Hepatocyte (in vitro differentiated cells): ENCODE measurements at regions not wholly inside any gene's neighbourhood (a gene's known extent, or its start where the extent isn't known, plus 50 kb on each side); places are given as distances from the start of the nearest gene placed in this dataset.
A peak's percentile ranks its signal among the peaks of the same experiment; 100 is the strongest.

Experiments
- DNase-seq: peaks from one replicate; pipeline ENCODE4 v3.0.0-alpha.2; 2016; ENCODE audit warnings: low spot score
- H2AFZ ChIP-seq: fragments of 200-600 bp; sonication (generic); 2 replicates; pipeline ENCODE4 v1.6.0; 2016; ENCODE audit warnings: antibody characterized with exemption, mild to moderate bottlenecking
- H3K27ac ChIP-seq: fragments of 200-600 bp; sonication (generic); 2 replicates; pipeline ENCODE4 v1.5.1; 2016; ENCODE audit warnings: mild to moderate bottlenecking
- H3K27me3 ChIP-seq: fragments of 200-600 bp; sonication (generic); 2 replicates; pipeline ENCODE4 v1.6.1; 2016
- H3K36me3 ChIP-seq: fragments of 200-600 bp; sonication (generic); replicated peaks from 2 replicates; pipeline ENCODE4 v1.5.1; 2016; ENCODE audit warnings: low read depth; ENCODE audit not compliant: insufficient read depth
- H3K4me1 ChIP-seq: fragments of 200-600 bp; sonication (generic); 2 replicates; pipeline ENCODE4 v1.5.1; 2016; ENCODE audit warnings: mild to moderate bottlenecking, moderate library complexity; ENCODE audit not compliant: insufficient read depth
- H3K4me2 ChIP-seq: fragments of 200-600 bp; sonication (generic); 2 replicates; pipeline ENCODE4 v1.6.0; 2016
- H3K4me3 ChIP-seq: fragments of 200-600 bp; sonication (generic); 2 replicates; pipeline ENCODE4 v1.5.1; 2016; ENCODE audit warnings: mild to moderate bottlenecking
- H3K79me2 ChIP-seq: fragments of 200-600 bp; sonication (generic); 2 replicates; pipeline ENCODE4 v1.6.0; 2017; ENCODE audit warnings: mild to moderate bottlenecking
- H3K9me2 ChIP-seq: fragments of 200-600 bp; sonication (generic); replicated peaks from 2 replicates; pipeline ENCODE4 v1.6.0; 2017; ENCODE audit warnings: mild to moderate bottlenecking; ENCODE audit not compliant: insufficient read depth
- H3K9me3 ChIP-seq: fragments of 200-600 bp; sonication (generic); 2 replicates; pipeline ENCODE4 v1.5.1; 2016; ENCODE audit warnings: low read depth, mild to moderate bottlenecking
- H4K20me1 ChIP-seq: fragments of 200-600 bp; sonication (generic); 2 replicates; pipeline ENCODE4 v1.6.0; 2016; ENCODE audit warnings: mild to moderate bottlenecking; ENCODE audit not compliant: insufficient read depth, poor library complexity, severe bottlenecking
- EZH2 ChIP-seq: fragments of 200-600 bp; sonication (generic); IDR thresholded peaks from 2 replicates; pipeline ENCODE4 v1.6.1; 2016; ENCODE audit warnings: antibody characterized with exemption, mild to moderate bottlenecking, borderline replicate concordance
- EZH2phosphoT487 ChIP-seq: fragments of 200-600 bp; sonication (generic); IDR thresholded peaks from one replicate; pipeline ENCODE4 v1.6.1; 2018; ENCODE audit warnings: antibody characterized with exemption, mild to moderate bottlenecking, low read depth, moderate library complexity; ENCODE audit not compliant: unreplicated experiment, severe bottlenecking
- WGBS: methylation state at CpG from one replicate; pipeline ENCODE4 v1.1.6; 2016; ENCODE audit warnings: low lambda C conversion rate; ENCODE audit errors: missing lambda C conversion rate; 5-methylcytosine and 5-hydroxymethylcytosine counted together
- TF ChIP-seq, protein P1 (sequence below): fragments of 200-600 bp; sonication (generic); IDR thresholded peaks from 2 replicates; pipeline ENCODE4 v1.5.1; 2016; ENCODE audit warnings: antibody characterized with exemption, mild to moderate bottlenecking; ENCODE audit not compliant: poor library complexity

DNA sequence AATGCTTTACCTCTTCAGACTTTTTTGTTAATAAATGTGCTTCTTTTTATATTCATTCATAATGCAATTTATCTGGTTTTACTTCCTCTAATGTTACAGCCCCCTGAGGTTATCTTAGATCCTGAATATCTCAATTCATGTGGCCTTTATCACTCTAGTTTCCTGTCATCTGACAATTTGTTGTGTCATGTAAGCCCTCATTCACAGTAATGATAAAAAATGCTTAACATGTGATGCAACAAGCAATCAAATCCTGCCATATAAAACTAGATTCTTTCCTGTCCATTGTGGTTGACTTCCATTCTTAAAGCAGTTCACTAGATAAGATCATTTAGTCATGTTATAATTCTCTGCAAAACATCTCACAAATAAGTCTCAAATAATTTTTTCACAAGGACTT is 991.2 kb upstream of the ACO1 start:
- no peak overlapping the region for H3K27ac ChIP-seq
- H3K9me3 ChIP-seq = no peaks in the 10 kb centered on the region
- no peak overlapping the region for H3K4me3 ChIP-seq
- H3K79me2 ChIP-seq = no peaks in the 10 kb centered on the region
- H4K20me1 ChIP-seq = no peaks in the 10 kb centered on the region
- H3K36me3 ChIP-seq = no peaks in the 10 kb centered on the region
- no peaks in the 10 kb centered on the region for H3K4me1 ChIP-seq
- DNase-seq = no peak
- no peaks in the 10 kb centered on the region for H3K27me3 ChIP-seq
- H2AFZ ChIP-seq = no peak overlapping the region
- no peaks in the 10 kb centered on the region for H3K9me2 ChIP-seq
- TF ChIP-seq, protein P1, sequence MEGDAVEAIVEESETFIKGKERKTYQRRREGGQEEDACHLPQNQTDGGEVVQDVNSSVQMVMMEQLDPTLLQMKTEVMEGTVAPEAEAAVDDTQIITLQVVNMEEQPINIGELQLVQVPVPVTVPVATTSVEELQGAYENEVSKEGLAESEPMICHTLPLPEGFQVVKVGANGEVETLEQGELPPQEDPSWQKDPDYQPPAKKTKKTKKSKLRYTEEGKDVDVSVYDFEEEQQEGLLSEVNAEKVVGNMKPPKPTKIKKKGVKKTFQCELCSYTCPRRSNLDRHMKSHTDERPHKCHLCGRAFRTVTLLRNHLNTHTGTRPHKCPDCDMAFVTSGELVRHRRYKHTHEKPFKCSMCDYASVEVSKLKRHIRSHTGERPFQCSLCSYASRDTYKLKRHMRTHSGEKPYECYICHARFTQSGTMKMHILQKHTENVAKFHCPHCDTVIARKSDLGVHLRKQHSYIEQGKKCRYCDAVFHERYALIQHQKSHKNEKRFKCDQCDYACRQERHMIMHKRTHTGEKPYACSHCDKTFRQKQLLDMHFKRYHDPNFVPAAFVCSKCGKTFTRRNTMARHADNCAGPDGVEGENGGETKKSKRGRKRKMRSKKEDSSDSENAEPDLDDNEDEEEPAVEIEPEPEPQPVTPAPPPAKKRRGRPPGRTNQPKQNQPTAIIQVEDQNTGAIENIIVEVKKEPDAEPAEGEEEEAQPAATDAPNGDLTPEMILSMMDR = no peak
- TF ChIP-seq EZH2 (no peak), EZH2phosphoT487 (no peak)
- H3K4me2 ChIP-seq = no peak overlapping the region

DNA sequence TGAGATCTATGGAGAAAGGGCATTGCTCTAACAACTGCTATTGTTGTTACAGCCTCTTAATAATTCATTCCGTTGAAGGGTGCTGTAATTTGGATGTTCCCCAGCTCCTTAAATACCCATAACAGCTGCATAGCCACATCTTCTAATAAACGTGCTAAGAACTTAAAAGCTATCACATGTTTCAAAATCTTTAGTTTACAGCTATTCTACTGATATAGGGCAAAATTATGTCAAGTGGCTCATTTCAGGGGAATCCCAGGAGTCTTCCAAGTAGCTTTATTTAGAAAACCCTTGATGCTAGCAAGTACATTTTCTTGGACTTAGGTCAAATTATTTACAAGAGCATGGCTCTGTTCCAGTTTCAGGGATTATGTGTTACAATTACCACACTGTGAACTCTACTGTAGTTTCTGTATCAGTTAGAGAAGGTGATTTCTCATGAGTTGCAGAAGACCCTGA is 990.4 kb upstream of the ACO1 start:
- peak; percentile 16 for DNase-seq
- no peak overlapping the region for H3K27ac ChIP-seq
- H3K9me2 ChIP-seq = no peaks in the 10 kb centered on the region
- H3K36me3 ChIP-seq = no peaks in the 10 kb centered on the region
- no peaks in the 10 kb centered on the region for H3K4me1 ChIP-seq
- no peak overlapping the region for H2AFZ ChIP-seq
- H3K27me3 ChIP-seq = no peaks in the 10 kb centered on the region
- H3K79me2 ChIP-seq = no peaks in the 10 kb centered on the region
- TF ChIP-seq, protein P1 = no peak
- TF ChIP-seq EZH2phosphoT487 = no peak
- no peak for TF ChIP-seq EZH2
- H3K9me3 ChIP-seq = no peaks in the 10 kb centered on the region
- H3K4me2 ChIP-seq = no peak overlapping the region
- H3K4me3 ChIP-seq = no peak overlapping the region
- WGBS = 41% methylated on average over 2 of the region's 2 CpGs
- no peaks in the 10 kb centered on the region for H4K20me1 ChIP-seq

DNA sequence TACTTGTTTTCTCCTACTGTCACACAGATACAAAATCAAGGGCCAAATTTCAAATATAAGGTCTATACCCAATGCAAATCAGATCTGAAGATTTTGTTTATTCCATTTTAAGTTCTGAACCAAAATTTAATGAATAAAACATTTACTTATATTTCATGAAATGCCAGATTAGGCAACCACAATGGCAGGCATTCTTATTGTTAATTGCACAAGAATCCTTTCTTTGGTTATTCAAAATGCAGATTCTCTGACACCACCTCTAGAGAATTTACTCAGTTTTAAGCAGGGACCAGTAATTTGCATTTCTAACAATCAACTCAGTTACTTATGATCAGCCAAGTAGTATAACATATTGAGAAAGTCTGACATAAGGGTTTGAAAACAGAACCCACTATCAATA is 972.4 kb upstream of the ACO1 start:
- no peak overlapping the region for H3K4me3 ChIP-seq
- no peaks in the 10 kb centered on the region for H3K9me3 ChIP-seq
- no peaks in the 10 kb centered on the region for H3K27me3 ChIP-seq
- H3K79me2 ChIP-seq = no peaks in the 10 kb centered on the region
- no peaks in the 10 kb centered on the region for H3K9me2 ChIP-seq
- H3K4me2 ChIP-seq = no peak overlapping the region
- H2AFZ ChIP-seq = no peak overlapping the region
- H4K20me1 ChIP-seq = no peaks in the 10 kb centered on the region
- TF ChIP-seq, protein P1 = no peak
- TF ChIP-seq EZH2phosphoT487 = no peak
- no peaks in the 10 kb centered on the region for H3K36me3 ChIP-seq
- no peak overlapping the region for H3K27ac ChIP-seq
- DNase-seq = no peak
- H3K4me1 ChIP-seq = no peaks in the 10 kb centered on the region

DNA sequence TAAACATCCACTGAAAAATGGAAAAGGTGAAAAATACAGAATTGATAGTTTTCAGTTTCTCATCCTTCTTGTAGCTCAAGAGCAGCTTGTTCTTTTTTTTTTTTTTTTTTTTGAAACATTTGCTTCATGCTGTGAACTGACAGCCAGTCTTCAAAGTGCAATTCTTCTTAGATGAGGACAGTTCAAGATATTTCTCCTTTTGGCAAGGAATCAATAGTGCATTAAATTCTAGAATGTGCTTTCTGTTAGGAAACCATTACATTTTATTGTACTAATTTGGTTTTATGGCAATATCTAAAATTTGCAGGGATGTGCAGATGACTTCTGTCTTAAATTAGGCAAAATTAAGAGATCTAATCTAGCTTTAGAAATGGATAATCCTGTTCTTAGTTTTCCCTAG is 969.3 kb upstream of the ACO1 start:
- no peaks in the 10 kb centered on the region for H4K20me1 ChIP-seq
- no peak overlapping the region for H3K27ac ChIP-seq
- DNase-seq = no peak
- no peak overlapping the region for H3K4me2 ChIP-seq
- no peaks in the 10 kb centered on the region for H3K9me2 ChIP-seq
- no peaks in the 10 kb centered on the region for H3K9me3 ChIP-seq
- no peaks in the 10 kb centered on the region for H3K36me3 ChIP-seq
- no peak for TF ChIP-seq EZH2phosphoT487
- TF ChIP-seq, protein P1 = no peak
- TF ChIP-seq EZH2 = no peak
- H3K4me3 ChIP-seq = no peak overlapping the region
- H3K4me1 ChIP-seq = no peaks in the 10 kb centered on the region
- H2AFZ ChIP-seq = no peak overlapping the region
- no peaks in the 10 kb centered on the region for H3K79me2 ChIP-seq
- H3K27me3 ChIP-seq = no peaks in the 10 kb centered on the region
